ENCODE measurements at regions not wholly inside any gene's neighbourhood (a gene's known extent, or its start where the extent isn't known, plus 50 kb on each side); places are given as distances from the start of the nearest gene placed in this dataset.

DNA sequence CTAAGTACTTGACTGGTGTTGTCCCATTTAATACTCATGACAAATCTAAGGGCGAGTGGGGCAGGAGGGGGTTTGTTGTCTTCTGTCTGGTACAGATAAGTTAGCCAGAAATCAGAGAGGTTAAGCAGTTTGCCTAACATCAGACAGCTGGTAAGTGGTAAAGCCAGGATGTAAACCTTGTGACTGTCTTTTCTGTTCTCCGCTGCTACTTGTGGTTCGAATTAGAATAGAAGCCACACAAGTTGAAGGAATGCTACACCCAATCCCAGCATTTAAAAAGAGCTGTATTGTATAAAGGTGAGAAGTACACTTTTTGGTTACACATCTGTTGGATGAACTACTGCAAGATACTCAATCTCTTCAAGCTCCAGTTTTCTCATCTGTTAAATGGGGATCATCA, 474.7 kb upstream of the SUCLG2 start:
- no peak overlapping the region for H3K4me3 ChIP-seq

DNA sequence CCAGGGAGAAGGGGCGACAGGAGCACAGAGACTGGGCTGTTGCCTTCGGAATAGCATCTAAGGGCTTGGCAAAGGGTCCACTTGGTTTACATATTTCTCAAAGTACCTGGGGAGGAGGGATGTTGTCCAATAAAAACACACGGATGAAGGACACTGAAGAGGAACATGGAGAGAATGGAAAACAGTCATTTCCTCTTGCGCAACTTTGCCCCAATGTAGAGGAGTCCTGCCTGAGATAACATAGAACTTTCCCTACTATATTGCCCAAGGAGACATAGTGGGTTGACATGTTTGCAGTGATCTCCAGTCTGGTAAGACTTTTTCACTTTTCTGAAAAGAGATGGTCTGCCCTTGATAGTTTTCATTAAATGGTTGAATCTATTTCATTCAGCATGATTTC, 468.8 kb upstream of the SUCLG2 start:
- ATAC-seq (no peak), DNase-seq (no peak)

More for the DNA sequence above, 474.7 kb upstream of the SUCLG2 start:
- Histone ChIP-seq H3K27me3 (ENCODE audit: low read depth) (no peaks in the 10 kb centered on the region), H3K9me3 (no peaks in the 10 kb centered on the region), H3K4me1 (no peaks in the 10 kb centered on the region), H3K36me3 (no peaks in the 10 kb centered on the region), H3K27ac (no peak overlapping the region)
- intact Hi-C loops (cut with DNase I), result no loop called here
- no peak for ATAC-seq
- TF ChIP-seq, protein P1, sequence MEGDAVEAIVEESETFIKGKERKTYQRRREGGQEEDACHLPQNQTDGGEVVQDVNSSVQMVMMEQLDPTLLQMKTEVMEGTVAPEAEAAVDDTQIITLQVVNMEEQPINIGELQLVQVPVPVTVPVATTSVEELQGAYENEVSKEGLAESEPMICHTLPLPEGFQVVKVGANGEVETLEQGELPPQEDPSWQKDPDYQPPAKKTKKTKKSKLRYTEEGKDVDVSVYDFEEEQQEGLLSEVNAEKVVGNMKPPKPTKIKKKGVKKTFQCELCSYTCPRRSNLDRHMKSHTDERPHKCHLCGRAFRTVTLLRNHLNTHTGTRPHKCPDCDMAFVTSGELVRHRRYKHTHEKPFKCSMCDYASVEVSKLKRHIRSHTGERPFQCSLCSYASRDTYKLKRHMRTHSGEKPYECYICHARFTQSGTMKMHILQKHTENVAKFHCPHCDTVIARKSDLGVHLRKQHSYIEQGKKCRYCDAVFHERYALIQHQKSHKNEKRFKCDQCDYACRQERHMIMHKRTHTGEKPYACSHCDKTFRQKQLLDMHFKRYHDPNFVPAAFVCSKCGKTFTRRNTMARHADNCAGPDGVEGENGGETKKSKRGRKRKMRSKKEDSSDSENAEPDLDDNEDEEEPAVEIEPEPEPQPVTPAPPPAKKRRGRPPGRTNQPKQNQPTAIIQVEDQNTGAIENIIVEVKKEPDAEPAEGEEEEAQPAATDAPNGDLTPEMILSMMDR (IDR thresholded peaks at IDR 0.05), result no peak
- DNase-seq, result no peak

DNA sequence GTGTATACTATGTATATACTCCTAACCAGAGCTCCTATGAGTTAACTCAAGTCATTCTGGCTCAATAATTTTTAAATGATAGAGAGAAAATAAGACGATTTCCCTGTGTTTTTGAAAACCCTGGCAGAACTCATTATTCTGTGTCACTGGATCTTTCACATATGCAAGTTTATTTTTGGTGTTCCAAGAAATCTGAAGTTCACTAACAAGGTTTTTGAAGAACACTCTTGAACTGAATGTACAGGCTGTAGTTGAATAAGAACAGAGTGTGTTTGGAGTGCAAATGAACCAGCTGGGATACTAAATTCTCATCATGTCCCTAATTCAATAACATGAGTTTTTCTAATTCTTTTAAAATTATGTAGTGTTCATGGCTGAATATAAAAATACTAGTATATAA, 466.9 kb upstream of the SUCLG2 start:
- no peak for ATAC-seq
- Histone ChIP-seq H3K27ac (no peak overlapping the region), H3K4me3 (no peak overlapping the region)

More for the DNA sequence above, 468.8 kb upstream of the SUCLG2 start:
- intact Hi-C loops (cut with DNase I), result no loop called here
- TF ChIP-seq, protein P1 (IDR thresholded peaks at IDR 0.05), result no peak
- H3K36me3 ChIP-seq, result no peaks in the 10 kb centered on the region
- no peaks in the 10 kb centered on the region for H3K27me3 ChIP-seq (ENCODE audit: low read depth)
- H3K9me3 ChIP-seq, result no peaks in the 10 kb centered on the region
- H3K4me1 ChIP-seq, result no peaks in the 10 kb centered on the region
- H3K27ac ChIP-seq, result no peak overlapping the region
- H3K4me3 ChIP-seq, result no peak overlapping the region

DNA sequence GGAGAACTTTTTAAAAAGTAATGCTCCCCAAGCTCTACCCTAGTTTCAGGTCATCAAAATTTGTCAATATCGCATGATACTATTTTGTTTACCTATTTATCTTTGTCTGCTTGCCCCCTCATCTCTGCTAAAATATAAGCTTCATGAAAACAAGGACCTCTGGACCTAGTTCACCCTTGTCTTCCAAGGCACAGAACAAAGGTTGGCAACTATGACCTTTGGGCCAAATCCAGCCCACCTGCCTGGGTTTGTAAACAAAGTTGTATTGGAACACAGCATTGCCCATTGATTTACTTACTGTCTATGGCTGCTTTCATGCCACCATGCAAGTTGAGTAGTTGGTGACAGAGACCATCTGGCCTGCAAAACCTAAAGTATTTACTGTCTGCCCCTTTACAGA, 462.2 kb upstream of the SUCLG2 start:
- intact Hi-C loops (cut with DNase I), result no loop called here
- TF ChIP-seq, protein P1 (IDR thresholded peaks at IDR 0.05), result no peak

More for the DNA sequence above, 466.9 kb upstream of the SUCLG2 start:
- TF ChIP-seq, protein P1 (IDR thresholded peaks at IDR 0.05), result no peak
- Histone ChIP-seq H3K9me3 (no peaks in the 10 kb centered on the region), H3K36me3 (no peaks in the 10 kb centered on the region), H3K4me1 (no peaks in the 10 kb centered on the region), H3K27me3 (ENCODE audit: low read depth) (no peaks in the 10 kb centered on the region)
- DNase-seq, result no peak
- intact Hi-C loops (cut with DNase I), result no loop called here

DNA sequence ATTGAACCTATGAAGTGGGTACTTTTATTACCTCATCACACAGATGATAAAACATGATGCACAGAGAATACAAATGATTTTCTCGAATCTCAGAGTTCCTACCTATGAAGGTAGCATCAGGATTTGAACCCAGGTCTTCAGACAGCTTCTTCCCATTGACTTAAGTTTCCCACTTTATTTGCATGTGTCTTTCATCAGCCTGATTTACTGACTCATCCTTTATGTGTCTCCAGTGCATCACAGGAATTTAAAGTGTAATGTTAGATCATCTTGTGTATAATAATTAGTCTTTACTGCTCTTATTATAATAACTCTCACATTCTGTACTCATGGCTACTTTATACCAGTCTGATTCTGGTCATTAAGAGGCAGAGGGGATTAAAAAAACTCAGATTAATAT, 449.4 kb upstream of the SUCLG2 start:
- no peak overlapping the region for H3K27ac ChIP-seq
- TF ChIP-seq, protein P1 (IDR thresholded peaks at IDR 0.05), result no peak
- no peaks in the 10 kb centered on the region for H3K36me3 ChIP-seq
- H3K4me3 ChIP-seq, result no peak overlapping the region
- no peaks in the 10 kb centered on the region for H3K27me3 ChIP-seq (ENCODE audit: low read depth)
- intact Hi-C loops (cut with DNase I), result no loop called here
- DNase-seq (no peak), ATAC-seq (no peak)
- no peaks in the 10 kb centered on the region for H3K9me3 ChIP-seq
- H3K4me1 ChIP-seq, result no peaks in the 10 kb centered on the region

More for the DNA sequence above, 462.2 kb upstream of the SUCLG2 start:
- Histone ChIP-seq H3K27me3 (ENCODE audit: low read depth) (no peaks in the 10 kb centered on the region), H3K27ac (no peak overlapping the region), H3K4me3 (no peak overlapping the region), H3K36me3 (no peaks in the 10 kb centered on the region), H3K9me3 (no peaks in the 10 kb centered on the region), H3K4me1 (no peaks in the 10 kb centered on the region)
- ATAC-seq (no peak), DNase-seq (no peak)

DNA sequence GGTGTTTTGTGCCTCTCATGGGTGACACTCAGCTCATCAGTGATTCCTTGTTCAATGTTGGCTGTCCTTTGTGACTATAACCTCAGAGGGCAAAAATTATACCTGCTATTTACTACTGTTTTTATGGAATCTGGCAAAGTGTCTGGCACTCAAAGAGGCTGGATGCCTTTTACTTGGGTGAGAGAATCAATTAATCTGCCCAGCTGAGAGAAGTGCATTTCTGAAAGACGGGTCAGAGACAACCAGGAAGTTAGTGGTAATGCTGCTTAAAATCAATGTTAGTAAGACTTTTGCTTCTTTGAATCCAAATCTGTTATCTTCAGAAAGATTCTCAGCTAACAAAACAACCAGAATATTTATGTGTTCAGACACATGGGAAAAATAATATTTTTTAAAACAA, 436.2 kb upstream of the SUCLG2 start:
- no peak overlapping the region for H3K27ac ChIP-seq
- H3K9me3 ChIP-seq, result no peaks in the 10 kb centered on the region
- TF ChIP-seq, protein P1 (IDR thresholded peaks at IDR 0.05), result no peak
- no peaks in the 10 kb centered on the region for H3K36me3 ChIP-seq
- intact Hi-C loops (cut with DNase I), result no loop called here
- no peak for ATAC-seq
- H3K27me3 ChIP-seq (ENCODE audit: low read depth), result no peaks in the 10 kb centered on the region
- no peak for DNase-seq
- H3K4me3 ChIP-seq, result no peak overlapping the region
- no peaks in the 10 kb centered on the region for H3K4me1 ChIP-seq

Data from lower lobe of right lung (tissue), 2 donors.